ENCODE measurements at regions not wholly inside any gene's neighbourhood (a gene's known extent, or its start where the extent isn't known, plus 50 kb on each side); places are given as distances from the start of the nearest gene placed in this dataset.

GRCh38 chr13:86757236-86757978 lies 913.8 kb upstream of the SLITRK5 start:
- no peak for DNase-seq

GRCh38 chr13:86758116-86758515 lies 913.1 kb upstream of the SLITRK5 start:
- DNase-seq = no peak

DNA sequence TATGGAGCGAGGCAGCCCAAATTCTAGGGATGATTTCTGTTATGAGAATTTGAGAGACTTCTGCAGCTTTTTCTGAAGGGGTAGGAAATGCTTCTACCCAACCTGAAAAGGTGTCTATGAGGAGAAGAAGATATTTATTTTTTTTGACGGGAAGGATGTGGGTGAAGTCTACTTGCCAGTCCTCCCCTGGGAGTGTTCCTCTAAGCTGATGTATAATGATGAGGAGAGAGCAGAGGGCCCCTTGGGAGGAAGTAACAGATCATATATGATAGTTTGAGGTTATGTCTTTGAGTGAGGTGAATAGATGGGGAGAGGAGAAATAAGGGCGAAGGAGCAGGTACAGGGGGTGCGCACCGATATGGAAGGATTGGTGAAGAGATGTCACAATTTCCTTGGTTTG lies 910.6 kb upstream of the SLITRK5 start:
- DNase-seq = no peak

DNA sequence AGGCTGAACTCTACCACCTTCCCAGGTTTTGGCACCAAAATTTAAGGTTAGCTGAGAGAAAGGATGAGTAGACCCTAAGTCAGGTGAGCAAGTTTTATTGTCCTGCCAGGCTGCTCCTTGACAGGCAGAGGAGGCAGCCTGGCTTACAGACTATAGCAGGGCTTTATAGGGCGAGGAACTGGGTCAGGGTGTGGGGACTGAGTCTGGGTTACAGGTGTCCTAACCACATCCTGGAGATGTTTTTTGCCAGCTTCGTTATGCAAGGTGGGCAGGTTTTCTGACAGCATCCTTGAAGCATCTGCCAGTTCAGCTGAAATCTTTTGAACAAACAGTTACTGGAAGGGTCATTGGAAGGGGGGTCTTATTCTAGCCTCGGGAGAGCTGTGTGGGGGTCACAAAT lies 905.7 kb upstream of the SLITRK5 start:
- no peak for DNase-seq

DNA sequence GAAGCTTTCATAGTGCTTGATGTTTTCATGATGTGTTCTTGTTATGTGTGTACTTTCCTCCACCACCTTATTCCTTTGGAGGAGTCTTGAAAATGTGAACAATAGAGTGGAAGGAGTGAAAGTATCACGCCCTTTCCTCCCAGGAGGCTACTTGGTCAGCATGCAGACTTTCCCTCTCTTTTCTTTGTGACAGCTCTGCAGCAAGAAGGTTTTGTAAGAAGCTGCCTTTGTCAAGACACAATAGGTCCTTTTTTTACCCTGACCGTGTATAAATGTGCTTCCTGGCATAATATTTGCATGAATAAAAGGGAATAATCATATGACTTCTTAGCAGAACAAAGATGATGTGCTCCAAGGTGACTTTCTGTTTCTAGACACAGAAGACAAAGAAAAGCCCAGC lies 882.6 kb upstream of the SLITRK5 start:
- DNase-seq = no peak

DNA sequence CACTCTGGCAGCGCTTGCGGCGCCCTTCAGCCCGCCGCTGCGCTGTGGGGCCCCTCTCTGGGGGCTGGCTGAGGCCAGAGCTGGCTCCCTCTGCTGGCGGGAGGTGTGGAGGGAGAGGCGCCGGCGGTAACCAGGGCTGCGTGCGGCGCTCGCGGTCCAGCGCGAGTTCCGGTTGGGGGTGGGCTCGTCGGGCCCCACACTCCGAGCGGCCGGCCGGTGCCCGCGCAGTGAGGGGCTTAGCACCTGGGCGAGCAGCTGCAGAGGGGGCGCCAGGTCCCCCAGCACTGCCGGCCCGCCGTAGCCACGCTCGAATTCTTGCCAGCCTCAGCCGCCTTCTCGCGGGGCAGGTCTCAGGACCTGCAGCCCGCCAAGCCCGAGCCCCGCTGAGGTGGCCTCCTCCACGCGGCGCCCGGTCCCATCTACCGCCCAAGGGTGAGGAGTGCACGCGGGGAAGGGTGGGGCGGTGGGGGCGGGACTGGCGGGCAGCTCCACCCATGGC lies 879.0 kb upstream of the SLITRK5 start:
- DNase-seq = no peak

GRCh38 chr13:86795858-86796257 lies 875.3 kb upstream of the SLITRK5 start:
- DNase-seq = no peak

DNA sequence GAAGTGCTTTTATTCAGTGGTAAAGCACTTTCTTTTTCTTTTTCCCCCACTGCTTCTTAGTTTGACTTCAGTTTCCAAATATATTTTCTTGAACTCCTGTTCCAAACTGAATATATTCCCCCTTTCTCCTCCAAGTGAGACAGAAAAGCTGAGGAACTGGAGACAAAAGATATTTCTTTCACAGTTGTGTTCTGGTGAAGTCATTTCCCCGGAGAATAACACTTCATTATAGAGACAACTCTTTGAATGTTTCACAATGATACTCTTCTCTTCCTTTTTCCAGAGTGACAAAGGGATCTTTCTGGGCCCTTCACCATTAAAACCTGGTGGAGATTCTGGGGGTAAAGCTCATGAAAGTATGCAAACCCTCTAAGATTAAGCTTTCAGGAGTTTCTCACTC lies 860.8 kb upstream of the SLITRK5 start:
- no peak for DNase-seq

DNA sequence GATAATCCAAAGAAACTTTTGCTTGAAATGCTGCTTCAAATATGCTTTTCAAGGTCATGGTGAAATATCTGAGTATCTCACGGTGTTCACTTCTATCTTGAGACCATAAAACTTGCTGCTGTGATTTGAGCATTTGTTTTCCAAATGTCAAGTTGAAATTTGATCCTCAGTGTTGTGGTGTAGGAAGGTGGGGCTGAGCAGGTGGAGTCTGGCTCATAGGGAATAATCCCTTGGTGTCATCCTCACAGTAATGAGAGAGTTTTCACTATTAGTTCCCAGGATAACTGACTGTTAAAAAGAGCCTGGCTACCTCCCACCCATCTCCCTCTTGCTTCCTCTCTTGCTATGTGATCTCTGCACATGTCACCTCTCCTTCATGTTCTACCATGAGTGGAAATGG lies 858.0 kb upstream of the SLITRK5 start:
- DNase-seq = peak; percentile 17

- no peak for DNase-seq
These were observed 845.8 kb upstream of the SLITRK5 start for GRCh38 chr13:86825410-86825809.

GRCh38 chr13:86826232-86826631 lies 844.9 kb upstream of the SLITRK5 start:
- DNase-seq = no peak

DNA sequence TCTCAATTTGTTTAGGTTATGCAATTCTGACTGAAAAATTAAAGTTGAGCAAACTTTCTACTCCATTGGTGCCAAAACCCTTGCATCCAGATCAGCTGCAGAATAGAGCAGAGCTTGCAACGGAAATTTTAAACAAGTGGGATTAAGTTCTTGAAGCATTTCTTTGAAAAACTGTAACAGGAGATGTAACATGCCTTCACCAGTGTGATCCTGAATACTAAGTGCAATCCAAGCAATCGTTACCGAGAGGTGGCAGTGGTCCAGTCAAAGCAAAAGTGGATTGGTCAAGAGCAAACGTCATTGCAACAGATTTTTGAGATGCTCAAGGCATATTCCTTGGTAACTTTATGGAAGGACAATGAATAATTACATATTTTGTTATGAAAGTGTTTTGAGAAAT lies 841.1 kb upstream of the SLITRK5 start:
- DNase-seq = no peak

GRCh38 chr13:86831084-86831483 lies 840.1 kb upstream of the SLITRK5 start:
- no peak for DNase-seq

GRCh38 chr13:86838411-86839120 lies 832.6 kb upstream of the SLITRK5 start:
- DNase-seq = no peak

- DNase-seq = no peak
These were observed 832.0 kb upstream of the SLITRK5 start for GRCh38 chr13:86839221-86839620.

GRCh38 chr13:86840250-86841191 lies 830.6 kb upstream of the SLITRK5 start:
- no peak for DNase-seq

GRCh38 chr13:86841264-86841663 lies 829.9 kb upstream of the SLITRK5 start:
- DNase-seq = no peak

DNA sequence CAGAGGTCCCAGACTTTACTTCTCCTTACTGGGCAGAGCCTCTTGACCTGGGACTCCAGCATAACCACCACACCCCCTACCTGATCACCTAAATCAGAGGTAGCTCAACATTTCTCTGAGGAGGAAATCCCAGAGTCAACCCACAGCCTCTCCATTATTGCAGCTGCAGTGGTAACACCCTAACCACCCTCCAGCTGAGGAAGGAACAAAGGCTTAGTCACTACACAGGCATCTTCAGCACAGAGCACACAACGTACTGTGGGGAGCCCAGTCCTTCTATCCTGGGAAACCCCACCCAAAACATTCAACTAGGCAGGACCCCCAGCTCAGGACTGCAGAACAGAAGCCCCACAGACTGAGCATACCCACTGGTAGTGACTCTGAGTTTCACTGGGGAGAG lies 824.7 kb upstream of the SLITRK5 start:
- DNase-seq = no peak

DNA sequence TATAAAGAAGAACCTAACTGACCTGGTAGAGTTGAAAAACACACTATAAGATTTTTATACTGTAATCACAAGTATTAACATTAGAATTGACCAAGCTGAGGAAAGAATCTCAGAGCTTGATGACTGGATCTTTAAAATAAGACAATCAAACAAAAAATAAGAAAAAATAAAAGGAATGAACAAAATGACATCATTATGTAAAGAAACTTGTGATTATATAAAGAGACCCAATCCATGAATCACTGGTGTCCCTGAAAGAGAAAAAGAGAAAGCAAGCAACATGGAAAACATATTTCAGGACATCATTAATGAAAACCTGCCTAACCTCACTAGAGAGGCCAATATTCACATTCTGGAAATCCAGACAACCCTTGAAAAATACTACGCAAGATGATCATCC lies 822.5 kb upstream of the SLITRK5 start:
- DNase-seq = no peak

- no peak for DNase-seq
These were observed 814.2 kb upstream of the SLITRK5 start for GRCh38 chr13:86856991-86857390.

- no peak for DNase-seq
These were observed 813.0 kb upstream of the SLITRK5 start for GRCh38 chr13:86858216-86858615.

DNA sequence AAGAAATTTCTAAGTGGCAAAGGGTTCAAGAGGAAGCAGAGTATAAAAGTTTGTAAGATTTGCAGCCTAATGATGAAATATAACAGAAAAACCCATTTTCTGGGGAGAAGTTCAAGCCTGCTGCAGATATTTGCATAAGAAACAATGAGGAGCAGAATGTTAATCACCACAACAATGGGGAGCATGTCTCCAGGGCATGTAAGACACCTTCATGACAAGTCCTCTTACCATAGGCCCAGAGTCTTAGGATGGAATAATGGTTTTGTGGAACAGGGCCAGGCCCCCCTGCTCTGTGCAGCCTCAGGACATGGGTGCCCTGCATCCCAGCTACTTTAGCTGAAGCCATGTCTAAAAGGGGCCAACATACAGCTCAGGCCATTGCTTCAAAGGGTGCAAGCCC lies 809.0 kb upstream of the SLITRK5 start:
- DNase-seq = no peak

GRCh38 chr13:86864376-86864775 lies 806.8 kb upstream of the SLITRK5 start:
- no peak for DNase-seq
